ENCODE measurements at regions not wholly inside any gene's neighbourhood (a gene's known extent, or its start where the extent isn't known, plus 50 kb on each side); places are given as distances from the start of the nearest gene placed in this dataset.

DNA sequence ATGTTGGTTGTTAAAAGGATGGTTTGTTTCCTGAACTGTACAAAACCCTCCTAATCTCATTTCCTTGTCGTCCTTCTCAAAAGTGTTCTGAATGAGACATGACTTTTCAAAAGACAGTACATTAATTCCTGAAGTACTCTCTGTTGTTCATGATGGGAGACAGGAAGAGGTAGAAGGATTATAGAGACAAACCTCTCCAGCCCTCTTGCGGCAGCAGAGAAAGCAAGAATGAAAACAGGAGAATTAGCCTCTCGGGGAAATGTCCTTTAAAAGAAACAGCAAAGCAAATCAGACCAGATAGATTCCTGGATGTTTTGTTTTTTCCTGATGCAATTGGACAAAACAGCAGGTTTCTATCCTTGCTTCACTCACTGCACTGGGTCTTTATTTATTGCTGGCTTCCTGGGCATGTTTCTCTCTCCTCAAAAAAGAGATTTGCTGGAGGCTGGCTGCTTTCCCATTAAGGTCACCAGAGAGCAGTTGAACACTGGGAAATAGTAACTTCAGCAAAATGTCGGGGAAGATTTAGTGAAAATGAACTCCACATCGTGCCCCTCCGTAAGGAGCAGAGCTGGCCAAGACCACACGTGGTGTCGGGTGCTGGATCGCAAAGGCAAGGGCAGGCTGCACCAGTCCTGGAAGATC is 145.8 kb upstream of the SYT6 start:
- no peak for TF ChIP-seq EZH2 (IDR thresholded peaks at IDR 0.05; ENCODE audit: borderline replicate concordance, insufficient read depth, low read length, poor library complexity, severe bottlenecking)
- TF ChIP-seq, protein P1, sequence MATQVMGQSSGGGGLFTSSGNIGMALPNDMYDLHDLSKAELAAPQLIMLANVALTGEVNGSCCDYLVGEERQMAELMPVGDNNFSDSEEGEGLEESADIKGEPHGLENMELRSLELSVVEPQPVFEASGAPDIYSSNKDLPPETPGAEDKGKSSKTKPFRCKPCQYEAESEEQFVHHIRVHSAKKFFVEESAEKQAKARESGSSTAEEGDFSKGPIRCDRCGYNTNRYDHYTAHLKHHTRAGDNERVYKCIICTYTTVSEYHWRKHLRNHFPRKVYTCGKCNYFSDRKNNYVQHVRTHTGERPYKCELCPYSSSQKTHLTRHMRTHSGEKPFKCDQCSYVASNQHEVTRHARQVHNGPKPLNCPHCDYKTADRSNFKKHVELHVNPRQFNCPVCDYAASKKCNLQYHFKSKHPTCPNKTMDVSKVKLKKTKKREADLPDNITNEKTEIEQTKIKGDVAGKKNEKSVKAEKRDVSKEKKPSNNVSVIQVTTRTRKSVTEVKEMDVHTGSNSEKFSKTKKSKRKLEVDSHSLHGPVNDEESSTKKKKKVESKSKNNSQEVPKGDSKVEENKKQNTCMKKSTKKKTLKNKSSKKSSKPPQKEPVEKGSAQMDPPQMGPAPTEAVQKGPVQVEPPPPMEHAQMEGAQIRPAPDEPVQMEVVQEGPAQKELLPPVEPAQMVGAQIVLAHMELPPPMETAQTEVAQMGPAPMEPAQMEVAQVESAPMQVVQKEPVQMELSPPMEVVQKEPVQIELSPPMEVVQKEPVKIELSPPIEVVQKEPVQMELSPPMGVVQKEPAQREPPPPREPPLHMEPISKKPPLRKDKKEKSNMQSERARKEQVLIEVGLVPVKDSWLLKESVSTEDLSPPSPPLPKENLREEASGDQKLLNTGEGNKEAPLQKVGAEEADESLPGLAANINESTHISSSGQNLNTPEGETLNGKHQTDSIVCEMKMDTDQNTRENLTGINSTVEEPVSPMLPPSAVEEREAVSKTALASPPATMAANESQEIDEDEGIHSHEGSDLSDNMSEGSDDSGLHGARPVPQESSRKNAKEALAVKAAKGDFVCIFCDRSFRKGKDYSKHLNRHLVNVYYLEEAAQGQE (IDR thresholded peaks at IDR 0.05; ENCODE audit: borderline replicate concordance), result no peak
- no peak for TF ChIP-seq CTCF (IDR thresholded peaks at IDR 0.05; ENCODE audit: poor library complexity, severe bottlenecking)
- TF ChIP-seq RAD21 (conservative IDR thresholded peaks at IDR 0.05), result no peak
- no peak for TF ChIP-seq TAF1 (IDR thresholded peaks at IDR 0.05; ENCODE audit: low read depth)
